ENCODE measurements at regions not wholly inside any gene's neighbourhood (a gene's known extent, or its start where the extent isn't known, plus 50 kb on each side); places are given as distances from the start of the nearest gene placed in this dataset.

GRCh38 chr2:175437167-175437566 lies 255.7 kb upstream of the ATP5MC3 start:
- Histone ChIP-seq H3K4me1 (ENCODE audit: insufficient read depth) (no peaks in the 10 kb centered on the region), H3F3A (ENCODE audit: insufficient read depth) (no peaks in the 10 kb centered on the region), H3K27me3 (replicated peaks; ENCODE audit: insufficient read depth) (0 out of 2 replicates have a peak, but pooled peaks cover 11% of the 10 kb centered on the region), H3K27ac (no peak overlapping the region), H3K4me2 (ENCODE audit: unreplicated experiment) (no peak overlapping the region), H3K36me3 (ENCODE audit: low read depth) (no peaks in the 10 kb centered on the region), H3K9me3 (ENCODE audit: low read depth) (no peaks in the 10 kb centered on the region), H3K9me2 (ENCODE audit: insufficient read depth) (no peaks in the 10 kb centered on the region), H4K20me1 (ENCODE audit: insufficient read depth) (no peaks in the 10 kb centered on the region), H3K79me2 (ENCODE audit: insufficient read depth) (no peaks in the 10 kb centered on the region), H2AFZ (no peak overlapping the region), H3K4me3 (no peak overlapping the region), H3K9ac (no peak overlapping the region)
- in situ Hi-C loops (cut with MboI), result no loop called here
- TF ChIP-seq EZH2phosphoT487 (IDR thresholded peaks at IDR 0.05; ENCODE audit: insufficient read depth, low read depth), result no peak
- TF ChIP-seq EZH2 (IDR thresholded peaks at IDR 0.05; ENCODE audit: insufficient read depth, poor library complexity, severe bottlenecking), result no peak
- DNase-seq, result no peak

- Histone ChIP-seq H3K79me2 (ENCODE audit: insufficient read depth) (no peaks in the 10 kb centered on the region), H2AFZ (no peak overlapping the region), H3K36me3 (ENCODE audit: low read depth) (no peaks in the 10 kb centered on the region), H3K4me2 (ENCODE audit: unreplicated experiment) (no peak overlapping the region), H3K4me3 (no peak overlapping the region), H3K9me3 (ENCODE audit: low read depth) (no peaks in the 10 kb centered on the region), H4K20me1 (ENCODE audit: insufficient read depth) (no peaks in the 10 kb centered on the region), H3K27ac (no peak overlapping the region), H3K9ac (no peak overlapping the region), H3F3A (ENCODE audit: insufficient read depth) (no peaks in the 10 kb centered on the region), H3K4me1 (ENCODE audit: insufficient read depth) (no peaks in the 10 kb centered on the region), H3K27me3 (replicated peaks; ENCODE audit: insufficient read depth) (0 out of 2 replicates have a peak, but pooled peaks cover 6% of the 10 kb centered on the region), H3K9me2 (ENCODE audit: insufficient read depth) (no peaks in the 10 kb centered on the region)
- 60 to 69% methylated on average over 2 of the region's 2 CpGs for WGBS, 2 experiments (ENCODE audit: low coverage in 1 of 2, low lambda C conversion rate in 2 of 2, missing lambda C conversion rate in 2 of 2)
- no peak for TF ChIP-seq EZH2 (IDR thresholded peaks at IDR 0.05; ENCODE audit: insufficient read depth, poor library complexity, severe bottlenecking)
- no peak for TF ChIP-seq EZH2phosphoT487 (IDR thresholded peaks at IDR 0.05; ENCODE audit: insufficient read depth, low read depth)
- in situ Hi-C loops (cut with MboI), result no loop called here
- no peak for DNase-seq
Observed at GRCh38 chr2:175436076-175436475, 254.6 kb upstream of the ATP5MC3 start.

DNA sequence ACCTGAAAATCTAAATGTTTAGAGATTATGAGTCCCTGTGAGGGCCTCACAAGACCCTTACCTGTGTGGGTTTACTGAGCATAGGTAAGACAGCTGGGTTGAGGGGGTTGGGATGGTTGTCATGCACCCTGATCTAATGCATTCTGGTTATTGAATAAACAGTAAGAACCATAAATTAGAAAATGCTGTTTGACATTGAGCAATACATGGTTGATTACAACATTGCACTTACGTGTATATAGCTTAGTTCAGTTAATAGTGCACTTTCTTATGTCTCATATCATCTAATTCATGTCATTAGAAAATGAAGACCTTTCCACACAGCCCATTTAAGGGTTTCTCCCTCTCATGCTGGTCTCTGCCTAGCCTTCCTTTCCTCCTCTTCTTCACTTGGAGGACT lies 253.5 kb upstream of the ATP5MC3 start:
- no peaks in the 10 kb centered on the region for H3K4me1 ChIP-seq (ENCODE audit: insufficient read depth)
- in situ Hi-C loops (cut with MboI), result no loop called here
- H3K27me3 ChIP-seq (replicated peaks; ENCODE audit: insufficient read depth), result 0 out of 2 replicates have a peak, but pooled peaks cover 5% of the 10 kb centered on the region
- WGBS, 2 experiments (ENCODE audit: low coverage in 1 of 2, low lambda C conversion rate in 2 of 2, missing lambda C conversion rate in 2 of 2), result 17 to 39% methylated on average over 1 of the region's 1 CpG
- H4K20me1 ChIP-seq (ENCODE audit: insufficient read depth), result no peaks in the 10 kb centered on the region
- H3K4me3 ChIP-seq, result no peak overlapping the region
- no peaks in the 10 kb centered on the region for H3K9me3 ChIP-seq (ENCODE audit: low read depth)
- no peak overlapping the region for H2AFZ ChIP-seq
- no peaks in the 10 kb centered on the region for H3F3A ChIP-seq (ENCODE audit: insufficient read depth)
- no peak overlapping the region for H3K9ac ChIP-seq
- no peak for TF ChIP-seq EZH2 (IDR thresholded peaks at IDR 0.05; ENCODE audit: insufficient read depth, poor library complexity, severe bottlenecking)
- TF ChIP-seq EZH2phosphoT487 (IDR thresholded peaks at IDR 0.05; ENCODE audit: insufficient read depth, low read depth), result no peak
- no peaks in the 10 kb centered on the region for H3K9me2 ChIP-seq (ENCODE audit: insufficient read depth)
- H3K36me3 ChIP-seq (ENCODE audit: low read depth), result no peaks in the 10 kb centered on the region
- DNase-seq, result no peak
- no peak overlapping the region for H3K4me2 ChIP-seq (ENCODE audit: unreplicated experiment)
- no peaks in the 10 kb centered on the region for H3K79me2 ChIP-seq (ENCODE audit: insufficient read depth)
- no peak overlapping the region for H3K27ac ChIP-seq

DNA sequence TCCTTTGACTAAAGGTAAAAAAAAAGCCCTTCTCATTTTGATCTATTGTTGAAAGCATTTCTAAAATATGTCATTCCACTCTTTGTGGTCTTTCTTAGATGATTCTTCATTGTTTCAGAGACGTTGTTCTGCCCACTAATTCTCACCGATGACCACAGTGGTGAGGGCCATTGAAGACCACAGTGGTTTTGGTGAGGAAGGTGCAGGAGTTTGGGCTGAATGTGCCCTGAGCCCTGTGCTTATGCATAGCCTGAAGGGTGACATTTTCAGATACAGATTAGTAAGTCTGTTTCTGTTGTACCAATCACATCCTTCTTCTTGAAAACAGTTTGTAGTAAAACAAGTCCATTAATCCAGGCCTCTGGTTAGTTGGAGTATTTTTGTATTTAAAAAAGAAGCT lies 251.3 kb upstream of the ATP5MC3 start:
- H3K9me3 ChIP-seq (ENCODE audit: low read depth), result no peaks in the 10 kb centered on the region
- H3K79me2 ChIP-seq (ENCODE audit: insufficient read depth), result no peaks in the 10 kb centered on the region
- no peaks in the 10 kb centered on the region for H3K9me2 ChIP-seq (ENCODE audit: insufficient read depth)
- TF ChIP-seq EZH2 (IDR thresholded peaks at IDR 0.05; ENCODE audit: insufficient read depth, poor library complexity, severe bottlenecking) (no peak), EZH2phosphoT487 (IDR thresholded peaks at IDR 0.05; ENCODE audit: insufficient read depth, low read depth) (no peak)
- H3K27me3 ChIP-seq (replicated peaks; ENCODE audit: insufficient read depth), result 0 out of 2 replicates have a peak, but pooled peaks cover 5% of the 10 kb centered on the region
- H4K20me1 ChIP-seq (ENCODE audit: insufficient read depth), result no peaks in the 10 kb centered on the region
- H3K4me3 ChIP-seq, result no peak overlapping the region
- no peaks in the 10 kb centered on the region for H3K4me1 ChIP-seq (ENCODE audit: insufficient read depth)
- in situ Hi-C loops (cut with MboI), result no loop called here
- H2AFZ ChIP-seq, result no peak overlapping the region
- H3K36me3 ChIP-seq (ENCODE audit: low read depth), result no peaks in the 10 kb centered on the region
- no peak for DNase-seq
- H3K9ac ChIP-seq, result no peak overlapping the region
- WGBS, 2 experiments (ENCODE audit: low coverage in 1 of 2, low lambda C conversion rate in 2 of 2, missing lambda C conversion rate in 2 of 2), result 32 to 37% methylated on average over 2 of the region's 2 CpGs
- no peak overlapping the region for H3K4me2 ChIP-seq (ENCODE audit: unreplicated experiment)
- H3K27ac ChIP-seq, result no peak overlapping the region
- H3F3A ChIP-seq (ENCODE audit: insufficient read depth), result no peaks in the 10 kb centered on the region

DNA sequence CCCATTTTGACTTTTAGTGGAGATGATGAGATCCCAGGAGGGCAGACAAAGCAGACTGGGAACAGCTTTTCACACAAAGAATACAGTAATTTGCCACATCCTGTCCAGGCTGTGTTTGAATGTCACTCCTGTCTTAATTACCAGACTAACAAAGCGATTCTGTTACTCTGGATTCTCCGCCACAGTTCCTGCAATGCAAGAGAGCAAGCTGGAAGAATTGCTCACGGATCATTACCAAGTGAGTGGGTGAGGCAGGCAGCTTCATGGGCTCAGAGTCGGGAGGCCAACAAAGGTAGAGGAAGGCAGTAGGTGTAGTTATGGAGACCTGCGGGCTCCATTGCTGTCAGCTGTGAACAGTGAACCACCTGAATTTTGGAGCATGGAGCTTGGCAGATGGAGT lies 250.5 kb upstream of the ATP5MC3 start:
- in situ Hi-C loops (cut with MboI), result no loop called here
- Histone ChIP-seq H3K79me2 (ENCODE audit: insufficient read depth) (no peaks in the 10 kb centered on the region), H3K4me3 (no peak overlapping the region), H4K20me1 (ENCODE audit: insufficient read depth) (no peaks in the 10 kb centered on the region), H3K9me2 (ENCODE audit: insufficient read depth) (no peaks in the 10 kb centered on the region), H3K27me3 (replicated peaks; ENCODE audit: insufficient read depth) (0 out of 2 replicates have a peak, but pooled peaks cover 5% of the 10 kb centered on the region), H3K9ac (no peak overlapping the region), H3K27ac (no peak overlapping the region), H3K4me2 (ENCODE audit: unreplicated experiment) (no peak overlapping the region), H3K4me1 (ENCODE audit: insufficient read depth) (no peaks in the 10 kb centered on the region), H2AFZ (no peak overlapping the region), H3K36me3 (ENCODE audit: low read depth) (no peaks in the 10 kb centered on the region), H3K9me3 (ENCODE audit: low read depth) (no peaks in the 10 kb centered on the region), H3F3A (ENCODE audit: insufficient read depth) (no peaks in the 10 kb centered on the region)
- no peak for TF ChIP-seq EZH2phosphoT487 (IDR thresholded peaks at IDR 0.05; ENCODE audit: insufficient read depth, low read depth)
- TF ChIP-seq EZH2 (IDR thresholded peaks at IDR 0.05; ENCODE audit: insufficient read depth, poor library complexity, severe bottlenecking), result no peak
- WGBS, 2 experiments (ENCODE audit: low coverage in 1 of 2, low lambda C conversion rate in 2 of 2, missing lambda C conversion rate in 2 of 2), result 46 to 49% methylated on average over 5 of the region's 5 CpGs
- DNase-seq, result no peak

Measured in GM23248 (cell line).